Endothelial cell of umbilical vein (primary cell): ENCODE measurements at regions not wholly inside any gene's neighbourhood (a gene's known extent, or its start where the extent isn't known, plus 50 kb on each side); places are given as distances from the start of the nearest gene placed in this dataset.

Source experiments
- BruUV-seq: library from RNA; stranded (reverse); fragments of 400-500 nt; replicated peaks from 2 replicates; lab custom pipeline; 2021; lab: Mats Ljungman, UMichigan
- CTCF ChIA-PET: fragments of 300-600, 350-600 bp; sonication (Branson Sonifier 250); formaldehyde crosslinking; loops from one replicate; lab custom pipeline; 2021; ENCODE audit warnings: antibody characterized with exemption, inconsistent platforms; lab: Charles Lee
- POLR2A ChIA-PET: fragments of 300-600, 350-600 bp; sonication (Branson Sonifier 250); formaldehyde crosslinking; loops from one replicate; lab custom pipeline; 2021; ENCODE audit warnings: antibody characterized with exemption, inconsistent platforms; lab: Charles Lee
- DNase-seq: peaks from one replicate; pipeline ENCODE4 v3.0.0-alpha.2; 2011; ENCODE audit warnings: low read depth, low spot score
- FAIRE-seq: peaks from 2 replicates; lab custom pipeline; 2011; peaks lifted over from hg19 to GRCh38; lab: Jason Lieb, UNC
- H2AFZ ChIP-seq: 2 replicates; pipeline ENCODE4 v1.6.0; 2012; ENCODE audit warnings: low read depth, low read length, control low read depth, inconsistent platforms
- H3K27ac ChIP-seq: 2 replicates; pipeline ENCODE4 v1.5.1; 2011; ENCODE audit warnings: low read depth, mild to moderate bottlenecking, control low read depth, low read length, moderate library complexity; ENCODE audit not compliant: insufficient read depth
- H3K27me3 ChIP-seq, 2 experiments: 2 replicates each; pipeline versions ENCODE4 v1.6.0 to v1.6.1; 2011; ENCODE audit warnings: low read length in 2 of 2, mixed read lengths in 1 of 2; ENCODE audit not compliant: control insufficient read depth in 2 of 2, insufficient read depth in 2 of 2
- H3K36me3 ChIP-seq, 2 experiments: 2 replicates in 1 of 2; 3 replicates in 1 of 2; pipeline ENCODE4 v1.5.1; 2011; ENCODE audit warnings: low read length in 2 of 2, mild to moderate bottlenecking in 1 of 2, moderate library complexity in 1 of 2; ENCODE audit not compliant: control insufficient read depth in 2 of 2, insufficient read depth in 2 of 2; ENCODE audit errors: extremely low read depth in 1 of 2
- H3K4me1 ChIP-seq: 3 replicates; pipeline ENCODE4 v1.5.1; 2011; ENCODE audit warnings: mild to moderate bottlenecking, low read length; ENCODE audit not compliant: control insufficient read depth, insufficient read depth; ENCODE audit errors: extremely low read depth
- H3K4me2 ChIP-seq: 2 replicates; pipeline ENCODE4 v1.6.1; 2011; ENCODE audit warnings: low read length, control low read depth, mixed read lengths; ENCODE audit not compliant: insufficient read depth
- H3K4me3 ChIP-seq, 3 experiments: fragments of 200-600 bp in 1 of 3; sonication (generic), shearing (Covaris generic) in 1 of 3; replicated peaks in 1 of 3; 2 replicates each; pipeline ENCODE4 v1.5.1; 2011 to 2016; ENCODE audit warnings: control low read depth in 3 of 3, low read length in 3 of 3, mild to moderate bottlenecking in 2 of 3, inconsistent platforms in 1 of 3, low read depth in 1 of 3, moderate library complexity in 1 of 3; ENCODE audit not compliant: insufficient read depth in 1 of 3
- H3K79me2 ChIP-seq: 2 replicates; pipeline ENCODE4 v1.6.0; 2012; ENCODE audit warnings: low read length, inconsistent platforms; ENCODE audit not compliant: control insufficient read depth, insufficient read depth
- H3K9ac ChIP-seq: replicated peaks from 2 replicates; pipeline ENCODE3; 2011; ENCODE audit warnings: low read length, control low read depth; ENCODE audit not compliant: insufficient read depth; ENCODE audit errors: extremely low read depth
- H3K9me1 ChIP-seq: replicated peaks from 3 replicates; pipeline ENCODE4 v1.6.0; 2011; ENCODE audit warnings: mild to moderate bottlenecking, low read length; ENCODE audit not compliant: control insufficient read depth, insufficient read depth; ENCODE audit errors: extremely low read depth
- H3K9me3 ChIP-seq: replicated peaks from 2 replicates; pipeline ENCODE4 v1.5.1; 2012; ENCODE audit warnings: low read length, inconsistent platforms; ENCODE audit not compliant: control insufficient read depth, insufficient read depth
- H4K20me1 ChIP-seq: replicated peaks from 2 replicates; pipeline ENCODE3; 2011; ENCODE audit warnings: mild to moderate bottlenecking, low read length; ENCODE audit not compliant: control insufficient read depth, insufficient read depth; ENCODE audit errors: extremely low read depth
- CTCF ChIP-seq, 2 donors: IDR thresholded peaks; 1 replicate in 1 of 2; 2 replicates in 1 of 2; pipeline ENCODE4 v1.5.1; 2011; ENCODE audit warnings: low read length in 2 of 2, mild to moderate bottlenecking in 2 of 2, moderate library complexity in 2 of 2, control low read depth in 1 of 2, inconsistent platforms in 1 of 2, low read depth in 1 of 2; ENCODE audit not compliant: insufficient read depth in 1 of 2; ENCODE audit errors: extremely low read depth in 1 of 2
- EZH2 ChIP-seq: IDR thresholded peaks from 2 replicates; pipeline ENCODE4 v1.6.1; 2012; ENCODE audit warnings: borderline replicate concordance, low read depth, mild to moderate bottlenecking, moderate library complexity, low read length, inconsistent platforms; ENCODE audit not compliant: severe bottlenecking
- FOS ChIP-seq: IDR thresholded peaks from 2 replicates; pipeline ENCODE4 v1.6.1; 2011; ENCODE audit warnings: mild to moderate bottlenecking, low read length, moderate library complexity, borderline replicate concordance; ENCODE audit not compliant: insufficient read depth
- GATA2 ChIP-seq: IDR thresholded peaks from 2 replicates; pipeline ENCODE4 v1.7.0; 2011; ENCODE audit warnings: low read depth, mild to moderate bottlenecking, moderate library complexity, mixed read lengths, low read length; ENCODE audit not compliant: insufficient read length, insufficient read depth
- JUN ChIP-seq: IDR thresholded peaks from 2 replicates; pipeline ENCODE4 v1.6.1; 2011; ENCODE audit warnings: borderline replicate concordance, low read depth; ENCODE audit not compliant: insufficient read length, insufficient read depth
- MAX ChIP-seq: IDR thresholded peaks from 2 replicates; pipeline ENCODE4 v1.6.1; 2011; ENCODE audit not compliant: insufficient read depth, insufficient read length
- MYC ChIP-seq: IDR thresholded peaks from one replicate; pipeline ENCODE4 v1.6.1; 2011; ENCODE audit warnings: mild to moderate bottlenecking, low read depth, low read length
- POLR2A ChIP-seq: IDR thresholded peaks from 2 replicates; pipeline ENCODE4 v1.6.1; 2012; ENCODE audit warnings: low read depth, mild to moderate bottlenecking, control low read depth, low read length
- POLR2AphosphoS5 ChIP-seq: IDR thresholded peaks from 2 replicates; pipeline ENCODE4 v1.6.1; 2012; ENCODE audit warnings: low read depth, mild to moderate bottlenecking, control low read depth, low read length, moderate library complexity; ENCODE audit not compliant: insufficient read depth
- dilution Hi-C: fragments of 300-500 bp; cut with MboI; formaldehyde crosslinking; loops from one replicate; pipeline ENCODE4 v1.15.0; 2019; ENCODE audit warnings: low sequenced_read_pairs; ENCODE audit not compliant: extremely low pct_ligation_motif_present
- intact Hi-C: fragments of 100-400 bp; cut with micrococcal nuclease; formaldehyde crosslinking; loops from one replicate; pipeline ENCODE4 v1.10.0; 2022

- intact Hi-C loops, result no loop called here
- H3K9ac ChIP-seq, result no peak overlapping the region
- no peak overlapping the region for H3K4me3 ChIP-seq
- no peak for TF ChIP-seq GATA2
- TF ChIP-seq MYC, result no peak
- no peak for TF ChIP-seq EZH2
- no peak for TF ChIP-seq FOS
- no peak for TF ChIP-seq JUN
- TF ChIP-seq POLR2AphosphoS5, result no peak
- TF ChIP-seq MAX, result no peak
- no peak for TF ChIP-seq POLR2A
- TF ChIP-seq CTCF (IDR thresholded peaks at IDR 0.05; ENCODE audit: extremely low read depth in 1 of 2, insufficient read depth in 1 of 2, low read depth in 1 of 2, low read length in 2 of 2), result no peak
- no TSS peak for BruUV-seq
- H4K20me1 ChIP-seq, result no peaks in the 10 kb centered on the region
- CTCF ChIA-PET, result no interaction called here
- H3K79me2 ChIP-seq, result no peaks in the 10 kb centered on the region
- no peaks in the 10 kb centered on the region for H3K27me3 ChIP-seq
- H3K27ac ChIP-seq, result no peak overlapping the region
- H3K4me2 ChIP-seq, result no peak overlapping the region
- H2AFZ ChIP-seq, result no peak overlapping the region
- DNase-seq (no peak), FAIRE-seq (no peak)
- H3K9me1 ChIP-seq, result no peaks in the 10 kb centered on the region
- no peaks in the 10 kb centered on the region for H3K36me3 ChIP-seq
- H3K9me3 ChIP-seq, result no peaks in the 10 kb centered on the region
- POLR2A ChIA-PET, result no interaction called here
- dilution Hi-C loops, result no loop called here
- H3K4me1 ChIP-seq, result no peaks in the 10 kb centered on the region
These were observed 414.5 kb upstream of the COBL start for GRCh38 chr7:51731075-51731474.
